Hepatocyte (in vitro differentiated cells): ENCODE measurements at regions not wholly inside any gene's neighbourhood (a gene's known extent, or its start where the extent isn't known, plus 50 kb on each side); places are given as distances from the start of the nearest gene placed in this dataset.

ENCODE experiments used
- DNase-seq: peaks from one replicate; pipeline ENCODE4 v3.0.0-alpha.2; 2016; ENCODE audit warnings: low spot score
- H2AFZ ChIP-seq: fragments of 200-600 bp; sonication (generic); 2 replicates; pipeline ENCODE4 v1.6.0; 2016; ENCODE audit warnings: antibody characterized with exemption, mild to moderate bottlenecking
- H3K27ac ChIP-seq: fragments of 200-600 bp; sonication (generic); 2 replicates; pipeline ENCODE4 v1.5.1; 2016; ENCODE audit warnings: mild to moderate bottlenecking
- H3K27me3 ChIP-seq: fragments of 200-600 bp; sonication (generic); 2 replicates; pipeline ENCODE4 v1.6.1; 2016
- H3K36me3 ChIP-seq: fragments of 200-600 bp; sonication (generic); replicated peaks from 2 replicates; pipeline ENCODE4 v1.5.1; 2016; ENCODE audit warnings: low read depth; ENCODE audit not compliant: insufficient read depth
- H3K4me1 ChIP-seq: fragments of 200-600 bp; sonication (generic); 2 replicates; pipeline ENCODE4 v1.5.1; 2016; ENCODE audit warnings: mild to moderate bottlenecking, moderate library complexity; ENCODE audit not compliant: insufficient read depth
- H3K4me2 ChIP-seq: fragments of 200-600 bp; sonication (generic); 2 replicates; pipeline ENCODE4 v1.6.0; 2016
- H3K4me3 ChIP-seq: fragments of 200-600 bp; sonication (generic); 2 replicates; pipeline ENCODE4 v1.5.1; 2016; ENCODE audit warnings: mild to moderate bottlenecking
- H3K79me2 ChIP-seq: fragments of 200-600 bp; sonication (generic); 2 replicates; pipeline ENCODE4 v1.6.0; 2017; ENCODE audit warnings: mild to moderate bottlenecking
- H3K9me2 ChIP-seq: fragments of 200-600 bp; sonication (generic); replicated peaks from 2 replicates; pipeline ENCODE4 v1.6.0; 2017; ENCODE audit warnings: mild to moderate bottlenecking; ENCODE audit not compliant: insufficient read depth
- H3K9me3 ChIP-seq: fragments of 200-600 bp; sonication (generic); 2 replicates; pipeline ENCODE4 v1.5.1; 2016; ENCODE audit warnings: low read depth, mild to moderate bottlenecking
- H4K20me1 ChIP-seq: fragments of 200-600 bp; sonication (generic); 2 replicates; pipeline ENCODE4 v1.6.0; 2016; ENCODE audit warnings: mild to moderate bottlenecking; ENCODE audit not compliant: insufficient read depth, poor library complexity, severe bottlenecking
- CTCF ChIP-seq: fragments of 200-600 bp; sonication (generic); IDR thresholded peaks from 2 replicates; pipeline ENCODE4 v1.5.1; 2016; ENCODE audit warnings: antibody characterized with exemption, mild to moderate bottlenecking; ENCODE audit not compliant: poor library complexity
- EZH2 ChIP-seq: fragments of 200-600 bp; sonication (generic); IDR thresholded peaks from 2 replicates; pipeline ENCODE4 v1.6.1; 2016; ENCODE audit warnings: antibody characterized with exemption, mild to moderate bottlenecking, borderline replicate concordance
- EZH2phosphoT487 ChIP-seq: fragments of 200-600 bp; sonication (generic); IDR thresholded peaks from one replicate; pipeline ENCODE4 v1.6.1; 2018; ENCODE audit warnings: antibody characterized with exemption, mild to moderate bottlenecking, low read depth, moderate library complexity; ENCODE audit not compliant: unreplicated experiment, severe bottlenecking
- WGBS: methylation state at CpG from one replicate; pipeline ENCODE4 v1.1.6; 2016; ENCODE audit warnings: low lambda C conversion rate; ENCODE audit errors: missing lambda C conversion rate; 5-methylcytosine and 5-hydroxymethylcytosine counted together

GRCh38 chr6:3566812-3567211 lies 110.0 kb upstream of the SLC22A23 start:
- Histone ChIP-seq H3K27ac (no peak overlapping the region), H3K4me2 (no peak overlapping the region)
- WGBS: 90% methylated on average over 8 of the region's 8 CpGs

GRCh38 chr6:3565291-3565690 lies 108.4 kb upstream of the SLC22A23 start:
- WGBS: 84% methylated on average over 3 of the region's 3 CpGs
- no peak for DNase-seq
- H3K4me2 ChIP-seq: no peak overlapping the region
- no peaks in the 10 kb centered on the region for H3K27me3 ChIP-seq
- no peaks in the 10 kb centered on the region for H3K9me2 ChIP-seq
- no peaks in the 10 kb centered on the region for H3K36me3 ChIP-seq
- no peak overlapping the region for H3K4me3 ChIP-seq
- no peak overlapping the region for H3K27ac ChIP-seq
- H3K4me1 ChIP-seq: peaks cover 11% of the 10 kb centered on the region
- TF ChIP-seq EZH2phosphoT487 (no peak), CTCF (no peak), EZH2 (no peak)
- H4K20me1 ChIP-seq: no peaks in the 10 kb centered on the region
- no peak overlapping the region for H2AFZ ChIP-seq
- H3K9me3 ChIP-seq: no peaks in the 10 kb centered on the region
- H3K79me2 ChIP-seq: no peaks in the 10 kb centered on the region

More at GRCh38 chr6:3566812-3567211, 110.0 kb upstream of the SLC22A23 start:
- peaks cover 11% of the 10 kb centered on the region for H3K4me1 ChIP-seq
- H3K9me3 ChIP-seq: no peaks in the 10 kb centered on the region
- no peaks in the 10 kb centered on the region for H3K27me3 ChIP-seq
- H3K79me2 ChIP-seq: no peaks in the 10 kb centered on the region
- H3K4me3 ChIP-seq: no peak overlapping the region
- no peak for TF ChIP-seq EZH2
- no peak for TF ChIP-seq CTCF
- no peak for TF ChIP-seq EZH2phosphoT487
- no peaks in the 10 kb centered on the region for H3K36me3 ChIP-seq
- H2AFZ ChIP-seq: no peak overlapping the region
- H4K20me1 ChIP-seq: no peaks in the 10 kb centered on the region
- no peaks in the 10 kb centered on the region for H3K9me2 ChIP-seq
- DNase-seq: no peak

- peak; percentile 30 for DNase-seq
- 42% methylated on average over 1 of the region's 1 CpG for WGBS
Measured at GRCh38 chr6:3561725-3562124, 104.9 kb upstream of the SLC22A23 start.

More at GRCh38 chr6:3561725-3562124, 104.9 kb upstream of the SLC22A23 start:
- H3K36me3 ChIP-seq: no peaks in the 10 kb centered on the region
- H3K4me1 ChIP-seq: no peaks in the 10 kb centered on the region
- no peak overlapping the region for H3K27ac ChIP-seq
- H4K20me1 ChIP-seq: no peaks in the 10 kb centered on the region
- no peak overlapping the region for H3K4me3 ChIP-seq
- TF ChIP-seq EZH2: no peak
- TF ChIP-seq CTCF: peak; percentile 14
- H2AFZ ChIP-seq: peak overlapping the region; percentile 38
- no peaks in the 10 kb centered on the region for H3K9me2 ChIP-seq
- H3K9me3 ChIP-seq: no peaks in the 10 kb centered on the region
- no peak overlapping the region for H3K4me2 ChIP-seq
- no peaks in the 10 kb centered on the region for H3K27me3 ChIP-seq
- H3K79me2 ChIP-seq: no peaks in the 10 kb centered on the region
